C4-2B (cell line): ENCODE measurements at regions not wholly inside any gene's neighbourhood (a gene's known extent, or its start where the extent isn't known, plus 50 kb on each side); places are given as distances from the start of the nearest gene placed in this dataset.

Source experiments
- ZFX ChIP-seq: fragments of 450-650 bp; IDR thresholded peaks from 2 replicates; pipeline ENCODE4 v1.6.1; 2017
- TF ChIP-seq, protein P1 (sequence below): fragments of 450-650 bp; conservative IDR thresholded peaks from 2 replicates; pipeline ENCODE4 v1.5.1; 2017; ENCODE audit warnings: mild to moderate bottlenecking

DNA sequence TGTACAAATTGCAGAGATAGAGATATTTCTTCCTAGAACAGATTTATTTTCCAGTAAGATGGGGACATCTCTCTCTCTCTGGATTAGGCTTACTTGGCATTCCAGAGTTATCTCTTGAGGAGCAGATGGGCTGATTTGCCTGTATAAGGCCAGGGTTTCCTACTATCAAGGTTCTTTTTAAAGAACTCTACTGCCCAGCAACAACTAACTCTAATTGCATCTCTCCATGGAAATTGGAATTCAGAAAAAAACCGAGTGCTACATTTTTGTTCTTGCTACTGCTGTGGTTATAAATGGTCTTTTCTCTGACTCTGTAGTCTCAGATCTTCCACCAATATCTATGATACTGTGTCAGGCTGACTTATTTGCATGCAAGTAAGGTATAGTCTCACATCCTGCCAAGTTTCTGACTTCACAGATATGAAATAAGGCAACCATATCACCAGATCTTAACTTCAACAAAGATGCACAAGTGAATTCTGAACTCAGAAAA, 161.1 kb downstream of the CRPPA start:
- TF ChIP-seq, protein P1, sequence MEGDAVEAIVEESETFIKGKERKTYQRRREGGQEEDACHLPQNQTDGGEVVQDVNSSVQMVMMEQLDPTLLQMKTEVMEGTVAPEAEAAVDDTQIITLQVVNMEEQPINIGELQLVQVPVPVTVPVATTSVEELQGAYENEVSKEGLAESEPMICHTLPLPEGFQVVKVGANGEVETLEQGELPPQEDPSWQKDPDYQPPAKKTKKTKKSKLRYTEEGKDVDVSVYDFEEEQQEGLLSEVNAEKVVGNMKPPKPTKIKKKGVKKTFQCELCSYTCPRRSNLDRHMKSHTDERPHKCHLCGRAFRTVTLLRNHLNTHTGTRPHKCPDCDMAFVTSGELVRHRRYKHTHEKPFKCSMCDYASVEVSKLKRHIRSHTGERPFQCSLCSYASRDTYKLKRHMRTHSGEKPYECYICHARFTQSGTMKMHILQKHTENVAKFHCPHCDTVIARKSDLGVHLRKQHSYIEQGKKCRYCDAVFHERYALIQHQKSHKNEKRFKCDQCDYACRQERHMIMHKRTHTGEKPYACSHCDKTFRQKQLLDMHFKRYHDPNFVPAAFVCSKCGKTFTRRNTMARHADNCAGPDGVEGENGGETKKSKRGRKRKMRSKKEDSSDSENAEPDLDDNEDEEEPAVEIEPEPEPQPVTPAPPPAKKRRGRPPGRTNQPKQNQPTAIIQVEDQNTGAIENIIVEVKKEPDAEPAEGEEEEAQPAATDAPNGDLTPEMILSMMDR: no peak
- no peak for TF ChIP-seq ZFX
